HG02623 (cell line): ENCODE measurements at regions not wholly inside any gene's neighbourhood (a gene's known extent, or its start where the extent isn't known, plus 50 kb on each side); places are given as distances from the start of the nearest gene placed in this dataset.
"Not testable (repeated sequence)": the region's sequence is repeated elsewhere in the genome, so short reads cannot be mapped to it uniquely, and the experiment has no call there.

Experiments used
- ATAC-seq: cut with Tn5 transposase; IDR thresholded peaks from one replicate; pipeline ENCODE4 v1.9.1; 2021; ENCODE audit warnings: moderate library complexity; ENCODE audit not compliant: unreplicated experiment

- ATAC-seq: no peak
Observed at GRCh38 chr2:225793736-225794550, 394.4 kb downstream of the NYAP2 start.

- ATAC-seq: no peak
Observed at GRCh38 chr2:225788571-225789094, 389.1 kb downstream of the NYAP2 start.

GRCh38 chr2:225787497-225787896 is 388.0 kb downstream of the NYAP2 start:
- ATAC-seq: no peak

GRCh38 chr2:225781991-225782390 is 382.5 kb downstream of the NYAP2 start:
- ATAC-seq: no peak

- no peak for ATAC-seq
Observed at GRCh38 chr2:225781145-225781544, 381.6 kb downstream of the NYAP2 start.

- ATAC-seq: no peak
Observed at GRCh38 chr2:225779829-225780228, 380.3 kb downstream of the NYAP2 start.

- ATAC-seq: no peak
Observed at GRCh38 chr2:225773148-225773547, 373.6 kb downstream of the NYAP2 start.

GRCh38 chr2:225771701-225772100 is 372.2 kb downstream of the NYAP2 start:
- no peak for ATAC-seq

GRCh38 chr2:225768741-225769140 is 369.2 kb downstream of the NYAP2 start:
- ATAC-seq: no peak

- ATAC-seq: no peak
Observed at GRCh38 chr2:225766431-225766830, 366.9 kb downstream of the NYAP2 start.

- no peak for ATAC-seq
Observed at GRCh38 chr2:225765820-225766219, 366.3 kb downstream of the NYAP2 start.

GRCh38 chr2:225764346-225764745 is 364.8 kb downstream of the NYAP2 start:
- no peak for ATAC-seq

- no peak for ATAC-seq
Observed at GRCh38 chr2:225763711-225764110, 364.2 kb downstream of the NYAP2 start.

GRCh38 chr2:225761396-225761795 is 361.9 kb downstream of the NYAP2 start:
- no peak for ATAC-seq

- no peak for ATAC-seq
Observed at GRCh38 chr2:225757248-225757647, 357.7 kb downstream of the NYAP2 start.

GRCh38 chr2:225756198-225756597 is 356.7 kb downstream of the NYAP2 start:
- ATAC-seq: no peak

- no peak for ATAC-seq
Observed at GRCh38 chr2:225748609-225749008, 349.1 kb downstream of the NYAP2 start.

- ATAC-seq: not testable (repeated sequence)
Observed at GRCh38 chr2:225743996-225744395, 344.5 kb downstream of the NYAP2 start.

GRCh38 chr2:225742487-225742886 is 343.0 kb downstream of the NYAP2 start:
- ATAC-seq: no peak

GRCh38 chr2:225740086-225740485 is 340.6 kb downstream of the NYAP2 start:
- ATAC-seq: no peak

GRCh38 chr2:225739328-225739727 is 339.8 kb downstream of the NYAP2 start:
- no peak for ATAC-seq

GRCh38 chr2:225738735-225739134 is 339.2 kb downstream of the NYAP2 start:
- no peak for ATAC-seq

GRCh38 chr2:225737556-225737955 is 338.0 kb downstream of the NYAP2 start:
- no peak for ATAC-seq
